ENCODE measurements at regions not wholly inside any gene's neighbourhood (a gene's known extent, or its start where the extent isn't known, plus 50 kb on each side); places are given as distances from the start of the nearest gene placed in this dataset.
"Not testable (repeated sequence)": the region's sequence is repeated elsewhere in the genome, so short reads cannot be mapped to it uniquely, and the experiment has no call there.

- no peak for DNase-seq (ENCODE audit: low read depth)
Measured at GRCh38 chr13:84744203-84744602, 861.9 kb upstream of the SLITRK1 start.

GRCh38 chr13:84741253-84741652 is 859.0 kb upstream of the SLITRK1 start:
- DNase-seq (ENCODE audit: low read depth), result no peak

GRCh38 chr13:84739021-84739420 is 856.7 kb upstream of the SLITRK1 start:
- DNase-seq (ENCODE audit: low read depth), result no peak

- DNase-seq (ENCODE audit: low read depth), result no peak
Measured at GRCh38 chr13:84737661-84738060, 855.4 kb upstream of the SLITRK1 start.

- DNase-seq (ENCODE audit: low read depth), result no peak
Measured at GRCh38 chr13:84730376-84730775, 848.1 kb upstream of the SLITRK1 start.

- no peak for DNase-seq (ENCODE audit: low read depth)
Measured at GRCh38 chr13:84705982-84706710, 823.9 kb upstream of the SLITRK1 start.

- DNase-seq (ENCODE audit: low read depth), result no peak
Measured at GRCh38 chr13:84702174-84702573, 819.9 kb upstream of the SLITRK1 start.

- not testable (repeated sequence) for DNase-seq (ENCODE audit: low read depth)
Measured at GRCh38 chr13:84697591-84697990, 815.3 kb upstream of the SLITRK1 start.

- DNase-seq (ENCODE audit: low read depth), result no peak
Measured at GRCh38 chr13:84686973-84687372, 804.7 kb upstream of the SLITRK1 start.

- DNase-seq (ENCODE audit: low read depth), result no peak
Measured at GRCh38 chr13:84686458-84686857, 804.2 kb upstream of the SLITRK1 start.

GRCh38 chr13:84684804-84685203 is 802.5 kb upstream of the SLITRK1 start:
- no peak for DNase-seq (ENCODE audit: low read depth)

- no peak for DNase-seq (ENCODE audit: low read depth)
Measured at GRCh38 chr13:84684048-84684662, 801.9 kb upstream of the SLITRK1 start.

GRCh38 chr13:84683448-84683847 is 801.2 kb upstream of the SLITRK1 start:
- DNase-seq (ENCODE audit: low read depth), result no peak

GRCh38 chr13:84677836-84678235 is 795.6 kb upstream of the SLITRK1 start:
- no peak for DNase-seq (ENCODE audit: low read depth)

GRCh38 chr13:84672616-84673015 is 790.3 kb upstream of the SLITRK1 start:
- DNase-seq (ENCODE audit: low read depth), result no peak

- DNase-seq (ENCODE audit: low read depth), result no peak
Measured at GRCh38 chr13:84670245-84670644, 788.0 kb upstream of the SLITRK1 start.

- DNase-seq (ENCODE audit: low read depth), result no peak
Measured at GRCh38 chr13:84668637-84669036, 786.4 kb upstream of the SLITRK1 start.

GRCh38 chr13:84662491-84662890 is 780.2 kb upstream of the SLITRK1 start:
- no peak for DNase-seq (ENCODE audit: low read depth)

GRCh38 chr13:84661718-84662117 is 779.4 kb upstream of the SLITRK1 start:
- no peak for DNase-seq (ENCODE audit: low read depth)

- no peak for DNase-seq (ENCODE audit: low read depth)
Measured at GRCh38 chr13:84659359-84659661, 777.0 kb upstream of the SLITRK1 start.

- no peak for DNase-seq (ENCODE audit: low read depth)
Measured at GRCh38 chr13:84658491-84659358, 776.5 kb upstream of the SLITRK1 start.

GRCh38 chr13:84655677-84656076 is 773.4 kb upstream of the SLITRK1 start:
- DNase-seq (ENCODE audit: low read depth), result no peak

GRCh38 chr13:84654654-84655275 is 772.5 kb upstream of the SLITRK1 start:
- DNase-seq (ENCODE audit: low read depth), result no peak

Data from fibroblast of the conjunctiva (primary cell).